HG02884 (cell line): ENCODE measurements at regions not wholly inside any gene's neighbourhood (a gene's known extent, or its start where the extent isn't known, plus 50 kb on each side); places are given as distances from the start of the nearest gene placed in this dataset.
A peak's percentile ranks its signal among the peaks of the same experiment; 100 is the strongest.
"Not testable (repeated sequence)": the region's sequence is repeated elsewhere in the genome, so short reads cannot be mapped to it uniquely, and the experiment has no call there.

ENCODE experiments used
- ATAC-seq: cut with Tn5 transposase; IDR thresholded peaks from one replicate; pipeline ENCODE4 v1.9.1; 2021; ENCODE audit warnings: mild to moderate bottlenecking, moderate library complexity; ENCODE audit not compliant: unreplicated experiment

- peak; percentile 43 for ATAC-seq
These were observed 130.4 kb upstream of the GHITM start for GRCh38 chr10:84008878-84009277.

- ATAC-seq = no peak
These were observed 126.9 kb upstream of the GHITM start for GRCh38 chr10:84012431-84012830.

- ATAC-seq = peak; percentile 99
These were observed 126.4 kb upstream of the GHITM start for GRCh38 chr10:84012831-84013458.

- ATAC-seq = no peak
These were observed 123.3 kb upstream of the GHITM start for GRCh38 chr10:84015877-84016595.

- ATAC-seq = no peak
These were observed 120.5 kb upstream of the GHITM start for GRCh38 chr10:84018826-84019225.

- not testable (repeated sequence) for ATAC-seq
These were observed 119.4 kb upstream of the GHITM start for GRCh38 chr10:84019854-84020458.

GRCh38 chr10:84026821-84027257, 112.5 kb upstream of the GHITM start:
- no peak for ATAC-seq

GRCh38 chr10:84029840-84030239, 109.5 kb upstream of the GHITM start:
- no peak for ATAC-seq

- no peak for ATAC-seq
These were observed 101.3 kb upstream of the GHITM start for GRCh38 chr10:84038035-84038434.

GRCh38 chr10:84039957-84040356, 99.4 kb upstream of the GHITM start:
- ATAC-seq = no peak

- ATAC-seq = no peak
These were observed 91.9 kb upstream of the GHITM start for GRCh38 chr10:84047258-84048010.

- ATAC-seq = no peak
These were observed 89.7 kb upstream of the GHITM start for GRCh38 chr10:84049645-84050011.

- no peak for ATAC-seq
These were observed 85.7 kb upstream of the GHITM start for GRCh38 chr10:84053626-84054025.

- no peak for ATAC-seq
These were observed 84.6 kb upstream of the GHITM start for GRCh38 chr10:84054743-84055142.

- no peak for ATAC-seq
These were observed 79.8 kb upstream of the GHITM start for GRCh38 chr10:84059526-84059925.

GRCh38 chr10:84063440-84063839, 75.9 kb upstream of the GHITM start:
- no peak for ATAC-seq

- peak; percentile 59 for ATAC-seq
These were observed 73.3 kb upstream of the GHITM start for GRCh38 chr10:84065804-84066601.

GRCh38 chr10:84074521-84074920, 64.8 kb upstream of the GHITM start:
- ATAC-seq = no peak

GRCh38 chr10:84075226-84076046, 63.9 kb upstream of the GHITM start:
- ATAC-seq = no peak

GRCh38 chr10:84076047-84076388, 63.3 kb upstream of the GHITM start:
- ATAC-seq = no peak
